Peyer's patch (tissue), 4 donors: ENCODE measurements at regions not wholly inside any gene's neighbourhood (a gene's known extent, or its start where the extent isn't known, plus 50 kb on each side); places are given as distances from the start of the nearest gene placed in this dataset.

Experiments used
- CTCF ChIP-seq, 6 experiments: fragments of 450-650 bp in 4 of 6; fragments of 200-600 bp in 2 of 6; sonication (generic) in 1 of 6; IDR thresholded peaks; one replicate each; pipeline ENCODE4 v1.5.1; 2017 to 2019; ENCODE audit warnings: antibody characterized with exemption in 6 of 6, mild to moderate bottlenecking in 3 of 6, moderate library complexity in 1 of 6
- POLR2A ChIP-seq, 2 donors: fragments of 450-650 bp; IDR thresholded peaks; one replicate each; pipeline ENCODE4 v1.5.1; 2017; ENCODE audit warnings: antibody characterized with exemption in 2 of 2, mild to moderate bottlenecking in 2 of 2, moderate library complexity in 2 of 2

GRCh38 chr1:56025942-56026341 lies 553.4 kb downstream of the PLPP3 start:
- TF ChIP-seq CTCF (IDR thresholded peaks at IDR 0.05) (no peak), POLR2A (IDR thresholded peaks at IDR 0.05) (no peak)
